Neural crest cell (in vitro differentiated cells): ENCODE measurements at regions not wholly inside any gene's neighbourhood (a gene's known extent, or its start where the extent isn't known, plus 50 kb on each side); places are given as distances from the start of the nearest gene placed in this dataset.

ENCODE experiments used
- DNase-seq: peaks from one replicate; pipeline ENCODE4 v3.0.0; 2021; ENCODE audit warnings: low read depth, mixed read lengths, low spot score
- H3K27ac Mint-ChIP-seq: one replicate; pipeline ENCODE4 v1.8.0; 2021; ENCODE audit warnings: mild to moderate bottlenecking, mixed read lengths; ENCODE audit not compliant: unreplicated experiment
- H3K27me3 Mint-ChIP-seq: 2 replicates; pipeline ENCODE4 v1.8.0; 2021; ENCODE audit warnings: low read depth, mild to moderate bottlenecking, mixed read lengths
- H3K36me3 Mint-ChIP-seq: 2 replicates; pipeline ENCODE4 v1.8.0; 2021; ENCODE audit warnings: low read depth, mild to moderate bottlenecking, mixed read lengths
- H3K4me1 Mint-ChIP-seq: 2 replicates; pipeline ENCODE4 v1.8.0; 2021; ENCODE audit warnings: mixed read lengths
- H3K4me3 Mint-ChIP-seq: one replicate; pipeline ENCODE4 v1.8.0; 2021; ENCODE audit warnings: mild to moderate bottlenecking, mixed read lengths
- H3K9me3 Mint-ChIP-seq: 2 replicates; pipeline ENCODE4 v1.8.0; 2021; ENCODE audit warnings: mixed read lengths
- TF ChIP-seq, protein P1 (sequence below): fragments of 200-600 bp; sonication (generic); conservative IDR thresholded peaks from 2 replicates; pipeline ENCODE4 v1.5.0; 2021; ENCODE audit warnings: antibody characterized with exemption, mild to moderate bottlenecking

DNA sequence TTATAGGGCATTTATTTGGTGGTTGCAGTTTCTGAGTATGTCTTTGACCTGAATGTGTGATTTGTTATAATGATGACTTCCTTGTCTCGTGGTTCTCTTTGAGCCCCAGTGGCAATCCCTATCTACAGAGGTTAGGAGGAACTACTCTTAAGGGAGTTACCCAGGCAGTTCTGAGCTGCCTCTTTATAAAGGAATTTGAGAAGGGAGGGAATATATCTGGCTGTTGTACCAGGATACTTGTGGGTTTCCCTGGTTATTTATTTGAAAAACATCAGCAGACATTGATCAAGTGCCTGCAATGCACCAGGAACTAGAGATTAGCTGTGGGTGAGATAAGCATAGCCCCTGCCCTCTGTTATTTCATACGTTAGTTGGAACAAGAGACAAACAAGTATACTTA lies 243.5 kb upstream of the ARHGAP20 start:
- TF ChIP-seq, protein P1, sequence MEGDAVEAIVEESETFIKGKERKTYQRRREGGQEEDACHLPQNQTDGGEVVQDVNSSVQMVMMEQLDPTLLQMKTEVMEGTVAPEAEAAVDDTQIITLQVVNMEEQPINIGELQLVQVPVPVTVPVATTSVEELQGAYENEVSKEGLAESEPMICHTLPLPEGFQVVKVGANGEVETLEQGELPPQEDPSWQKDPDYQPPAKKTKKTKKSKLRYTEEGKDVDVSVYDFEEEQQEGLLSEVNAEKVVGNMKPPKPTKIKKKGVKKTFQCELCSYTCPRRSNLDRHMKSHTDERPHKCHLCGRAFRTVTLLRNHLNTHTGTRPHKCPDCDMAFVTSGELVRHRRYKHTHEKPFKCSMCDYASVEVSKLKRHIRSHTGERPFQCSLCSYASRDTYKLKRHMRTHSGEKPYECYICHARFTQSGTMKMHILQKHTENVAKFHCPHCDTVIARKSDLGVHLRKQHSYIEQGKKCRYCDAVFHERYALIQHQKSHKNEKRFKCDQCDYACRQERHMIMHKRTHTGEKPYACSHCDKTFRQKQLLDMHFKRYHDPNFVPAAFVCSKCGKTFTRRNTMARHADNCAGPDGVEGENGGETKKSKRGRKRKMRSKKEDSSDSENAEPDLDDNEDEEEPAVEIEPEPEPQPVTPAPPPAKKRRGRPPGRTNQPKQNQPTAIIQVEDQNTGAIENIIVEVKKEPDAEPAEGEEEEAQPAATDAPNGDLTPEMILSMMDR, result no peak
- Mint-ChIP-seq H3K27ac (no peak overlapping the region), H3K4me3 (no peak overlapping the region)

DNA sequence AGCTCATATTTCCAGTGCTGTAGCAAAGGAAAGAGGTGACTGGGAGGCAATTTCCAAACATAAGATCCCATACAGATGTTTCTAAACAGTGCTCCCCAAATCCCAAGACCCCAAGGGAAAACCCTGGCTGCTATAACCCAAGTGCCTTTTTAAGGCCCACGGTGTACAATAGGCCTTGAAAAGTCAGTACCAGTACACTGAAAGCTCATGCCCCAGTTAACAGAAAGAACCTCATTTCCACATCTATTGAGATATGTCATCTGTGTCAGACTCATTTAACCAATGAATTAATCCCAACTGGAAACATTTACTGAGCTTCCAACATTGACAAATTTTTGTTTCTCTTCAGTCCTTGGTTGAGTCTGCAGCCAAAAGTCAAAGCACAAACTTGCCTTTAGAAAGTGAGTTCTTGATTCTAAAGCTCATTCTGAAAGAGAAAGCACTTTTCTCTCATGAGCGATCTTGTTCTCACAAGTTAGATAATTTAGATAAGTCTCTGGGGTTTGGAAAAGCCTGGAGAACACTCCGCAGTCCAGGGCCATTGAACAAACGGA lies 239.8 kb upstream of the ARHGAP20 start:
- Mint-ChIP-seq H3K4me1 (no peaks in the 10 kb centered on the region), H3K27ac (no peak overlapping the region), H3K36me3 (no peaks in the 10 kb centered on the region), H3K4me3 (no peak overlapping the region), H3K27me3 (no peaks in the 10 kb centered on the region), H3K9me3 (peaks cover 6% of the 10 kb centered on the region)
- DNase-seq, result no peak
- TF ChIP-seq, protein P1, result no peak

More for the DNA sequence above, 243.5 kb upstream of the ARHGAP20 start:
- no peak for DNase-seq
- Mint-ChIP-seq H3K4me1 (no peaks in the 10 kb centered on the region), H3K27me3 (peaks cover 2% of the 10 kb centered on the region), H3K36me3 (no peaks in the 10 kb centered on the region), H3K9me3 (no peaks in the 10 kb centered on the region)

DNA sequence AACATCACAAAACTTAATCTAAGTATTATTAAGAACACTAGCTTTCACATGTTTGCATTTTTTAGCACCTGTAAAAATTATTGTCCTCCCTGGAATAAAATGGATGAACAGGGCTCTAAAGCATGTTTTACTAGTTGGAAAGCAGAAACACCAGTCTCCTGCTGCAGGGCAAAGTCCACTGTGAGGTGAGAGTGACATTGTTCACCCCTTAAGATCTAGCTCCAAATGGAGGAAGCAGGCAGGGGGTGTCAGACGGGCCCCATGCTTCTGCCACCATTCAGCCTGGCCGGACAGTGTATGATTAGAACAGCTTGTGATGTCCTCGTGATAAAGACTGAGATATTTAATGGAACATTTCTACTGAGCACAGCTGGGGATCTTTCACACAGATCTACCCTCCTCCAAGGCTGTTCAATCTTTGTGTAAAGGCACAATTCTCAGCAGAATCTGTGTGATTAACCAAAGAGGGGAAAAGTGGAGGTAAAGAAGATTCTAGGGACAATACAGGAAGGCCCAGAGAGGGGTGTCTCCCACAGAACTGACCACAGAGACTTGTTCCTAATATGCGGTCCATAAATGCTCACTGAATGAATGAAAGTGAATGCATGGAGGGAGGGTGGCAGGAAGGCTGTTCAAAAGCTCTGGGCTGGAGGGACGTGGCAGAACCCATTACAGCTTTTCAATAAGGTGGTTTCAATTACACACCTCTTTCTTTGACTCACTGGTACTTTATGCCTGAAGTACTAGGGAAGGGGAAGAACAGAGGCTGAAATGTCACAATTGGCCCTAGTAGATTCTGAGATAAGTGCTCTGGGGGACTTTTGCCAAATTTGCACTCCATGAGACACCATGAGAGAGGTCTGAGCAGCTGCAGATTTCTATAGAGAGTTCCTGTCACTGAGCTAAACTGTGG lies 239.1 kb upstream of the ARHGAP20 start:
- Mint-ChIP-seq H3K27ac (no peak overlapping the region), H3K4me1 (no peaks in the 10 kb centered on the region), H3K27me3 (no peaks in the 10 kb centered on the region), H3K4me3 (no peak overlapping the region), H3K9me3 (peaks cover 6% of the 10 kb centered on the region), H3K36me3 (no peaks in the 10 kb centered on the region)
- TF ChIP-seq, protein P1, result no peak
- DNase-seq, result no peak

- no peaks in the 10 kb centered on the region for H3K4me1 Mint-ChIP-seq
- H3K27ac Mint-ChIP-seq, result no peak overlapping the region
- H3K9me3 Mint-ChIP-seq, result peaks cover 6% of the 10 kb centered on the region
- H3K4me3 Mint-ChIP-seq, result no peak overlapping the region
- H3K36me3 Mint-ChIP-seq, result no peaks in the 10 kb centered on the region
- DNase-seq, result no peak
- no peaks in the 10 kb centered on the region for H3K27me3 Mint-ChIP-seq
- TF ChIP-seq, protein P1, result no peak
Measured at GRCh38 chr11:110948112-110948511, 235.9 kb upstream of the ARHGAP20 start.

GRCh38 chr11:110947096-110947495 lies 234.9 kb upstream of the ARHGAP20 start:
- Mint-ChIP-seq H3K27me3 (no peaks in the 10 kb centered on the region), H3K9me3 (peaks cover 6% of the 10 kb centered on the region)
- TF ChIP-seq, protein P1, result no peak

More at GRCh38 chr11:110947096-110947495, 234.9 kb upstream of the ARHGAP20 start:
- Mint-ChIP-seq H3K4me1 (peaks cover 5% of the 10 kb centered on the region), H3K4me3 (no peak overlapping the region), H3K27ac (no peak overlapping the region), H3K36me3 (no peaks in the 10 kb centered on the region)
- no peak for DNase-seq
